Transverse colon (tissue), 3 donors: ENCODE measurements at regions not wholly inside any gene's neighbourhood (a gene's known extent, or its start where the extent isn't known, plus 50 kb on each side); places are given as distances from the start of the nearest gene placed in this dataset.

Experiments used
- POLR2A ChIP-seq: fragments of 450-650 bp; IDR thresholded peaks from one replicate; pipeline ENCODE4 v1.6.1; 2016; ENCODE audit warnings: antibody characterized with exemption, mild to moderate bottlenecking, moderate library complexity
- TF ChIP-seq, protein P1 (sequence below), 5 experiments: fragments of 200-600 bp in 3 of 5; fragments of 450-650 bp in 2 of 5; sonication (generic) in 3 of 5; IDR thresholded peaks; 1 replicate in 2 of 5; 2 replicates in 3 of 5; pipeline ENCODE4 v1.5.1; 2016 to 2017; ENCODE audit warnings: antibody characterized with exemption in 5 of 5, inconsistent platforms in 3 of 5, mild to moderate bottlenecking in 2 of 5, moderate library complexity in 1 of 5

DNA sequence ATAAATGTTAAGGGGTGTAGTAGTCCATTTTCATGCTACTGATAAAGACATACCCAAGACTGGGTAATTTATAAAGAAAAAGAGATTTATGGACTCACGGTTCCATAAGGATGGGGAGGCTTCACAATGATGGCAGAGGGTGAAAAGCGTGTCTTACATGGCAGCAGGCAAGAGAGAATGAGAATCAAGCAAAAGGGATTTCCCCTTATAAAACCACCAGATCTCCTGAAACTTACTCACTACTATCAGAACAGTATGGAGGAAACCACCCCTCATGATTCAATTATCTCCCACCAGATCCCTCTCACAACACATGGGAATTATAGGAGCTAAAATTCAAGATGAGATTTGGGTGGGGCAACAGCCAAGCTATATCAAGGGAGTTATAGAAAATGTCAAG lies 329.2 kb downstream of the DTHD1 start:
- no peak for TF ChIP-seq POLR2A
- TF ChIP-seq, protein P1, sequence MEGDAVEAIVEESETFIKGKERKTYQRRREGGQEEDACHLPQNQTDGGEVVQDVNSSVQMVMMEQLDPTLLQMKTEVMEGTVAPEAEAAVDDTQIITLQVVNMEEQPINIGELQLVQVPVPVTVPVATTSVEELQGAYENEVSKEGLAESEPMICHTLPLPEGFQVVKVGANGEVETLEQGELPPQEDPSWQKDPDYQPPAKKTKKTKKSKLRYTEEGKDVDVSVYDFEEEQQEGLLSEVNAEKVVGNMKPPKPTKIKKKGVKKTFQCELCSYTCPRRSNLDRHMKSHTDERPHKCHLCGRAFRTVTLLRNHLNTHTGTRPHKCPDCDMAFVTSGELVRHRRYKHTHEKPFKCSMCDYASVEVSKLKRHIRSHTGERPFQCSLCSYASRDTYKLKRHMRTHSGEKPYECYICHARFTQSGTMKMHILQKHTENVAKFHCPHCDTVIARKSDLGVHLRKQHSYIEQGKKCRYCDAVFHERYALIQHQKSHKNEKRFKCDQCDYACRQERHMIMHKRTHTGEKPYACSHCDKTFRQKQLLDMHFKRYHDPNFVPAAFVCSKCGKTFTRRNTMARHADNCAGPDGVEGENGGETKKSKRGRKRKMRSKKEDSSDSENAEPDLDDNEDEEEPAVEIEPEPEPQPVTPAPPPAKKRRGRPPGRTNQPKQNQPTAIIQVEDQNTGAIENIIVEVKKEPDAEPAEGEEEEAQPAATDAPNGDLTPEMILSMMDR (IDR thresholded peaks at IDR 0.05) = no peak
